Stimulated activated CD4-positive, alpha-beta T cell treated with anti-CD3 and anti-CD28 coated beads, Interleukin-1b, Interleukin-23, amount 100 ng/mL, for 4 hours (primary cell): ENCODE measurements at regions not wholly inside any gene's neighbourhood (a gene's known extent, or its start where the extent isn't known, plus 50 kb on each side); places are given as distances from the start of the nearest gene placed in this dataset.
"Not testable (repeated sequence)": the region's sequence is repeated elsewhere in the genome, so short reads cannot be mapped to it uniquely, and the experiment has no call there.

Experiments
- DNase-seq, 2 donors: peaks; one replicate each; pipeline ENCODE4 v3.0.0-alpha.2; 2020; ENCODE audit warnings: low read depth in 2 of 2

GRCh38 chr22:48500471-48501230 is 1327.0 kb downstream of the BRD1 start:
- no peak for DNase-seq

- no peak for DNase-seq
Observed at GRCh38 chr22:48499456-48500425, 1327.9 kb downstream of the BRD1 start.

- no peak for DNase-seq
Observed at GRCh38 chr22:48498526-48499331, 1328.9 kb downstream of the BRD1 start.

GRCh38 chr22:48497743-48498520 is 1329.7 kb downstream of the BRD1 start:
- DNase-seq: not testable (repeated sequence)

- no peak for DNase-seq
Observed at GRCh38 chr22:48496987-48497650, 1330.6 kb downstream of the BRD1 start.

- DNase-seq: no peak
Observed at GRCh38 chr22:48496226-48496845, 1331.3 kb downstream of the BRD1 start.

GRCh38 chr22:48495751-48496080 is 1332.0 kb downstream of the BRD1 start:
- DNase-seq: no peak

GRCh38 chr22:48494968-48495750 is 1332.5 kb downstream of the BRD1 start:
- no peak for DNase-seq

GRCh38 chr22:48494256-48494967 is 1333.3 kb downstream of the BRD1 start:
- DNase-seq: no peak

- no peak for DNase-seq
Observed at GRCh38 chr22:48493733-48494132, 1333.9 kb downstream of the BRD1 start.

- no peak for DNase-seq
Observed at GRCh38 chr22:48492366-48493320, 1335.0 kb downstream of the BRD1 start.

- no peak for DNase-seq
Observed at GRCh38 chr22:48491451-48491941, 1336.2 kb downstream of the BRD1 start.

GRCh38 chr22:48490500-48491411 is 1336.9 kb downstream of the BRD1 start:
- no peak for DNase-seq

GRCh38 chr22:48489551-48490499 is 1337.8 kb downstream of the BRD1 start:
- DNase-seq: no peak
